BJ (cell line): ENCODE measurements at regions not wholly inside any gene's neighbourhood (a gene's known extent, or its start where the extent isn't known, plus 50 kb on each side); places are given as distances from the start of the nearest gene placed in this dataset.

Experiments
- CTCF ChIA-PET: fragments of 350-600 bp; formaldehyde crosslinking; extraction: SDS; loops from one replicate; lab custom pipeline; 2021; ENCODE audit warnings: antibody characterized with exemption, inconsistent platforms; lab: Yijun Ruan, JAX
- POLR2A ChIA-PET: fragments of 300-600 bp; sonication (Branson Sonifier 250); formaldehyde crosslinking; extraction: SDS; loops from one replicate; lab custom pipeline; 2021; ENCODE audit warnings: antibody characterized with exemption; lab: Charles Lee
- DNase-seq: peaks from one replicate; pipeline ENCODE4 v3.0.0-alpha.2; 2011; ENCODE audit warnings: low read depth
- H3K27me3 ChIP-seq: 2 replicates; pipeline ENCODE4 v1.6.0; 2011; ENCODE audit warnings: low read length; ENCODE audit not compliant: control insufficient read depth, insufficient read depth
- H3K36me3 ChIP-seq: 2 replicates; pipeline ENCODE4 v1.5.1; 2011; ENCODE audit warnings: low read length; ENCODE audit not compliant: control insufficient read depth, insufficient read depth
- H3K4me3 ChIP-seq: 2 replicates; pipeline ENCODE4 v1.5.1; 2011; ENCODE audit warnings: low read depth, mild to moderate bottlenecking, control low read depth, low read length
- CTCF ChIP-seq: IDR thresholded peaks from 2 replicates; pipeline ENCODE4 v1.5.1; 2011; ENCODE audit warnings: low read depth, mild to moderate bottlenecking, control low read depth, inconsistent platforms, low read length, moderate library complexity; ENCODE audit not compliant: insufficient read depth

- CTCF ChIA-PET: no interaction called here
- Histone ChIP-seq H3K36me3 (no peaks in the 10 kb centered on the region), H3K27me3 (no peaks in the 10 kb centered on the region), H3K4me3 (no peak overlapping the region)
- DNase-seq: no peak
- POLR2A ChIA-PET: no interaction called here
- TF ChIP-seq CTCF: no peak
Observed at GRCh38 chr4:31455612-31456011, 735.4 kb downstream of the PCDH7 start.

GRCh38 chr4:31458813-31459212 is 738.6 kb downstream of the PCDH7 start:
- Histone ChIP-seq H3K36me3 (no peaks in the 10 kb centered on the region), H3K27me3 (no peaks in the 10 kb centered on the region), H3K4me3 (no peak overlapping the region)
- CTCF ChIA-PET: no interaction called here
- no peak for DNase-seq
- POLR2A ChIA-PET: no interaction called here
- TF ChIP-seq CTCF: no peak

GRCh38 chr4:31461421-31461820 is 741.3 kb downstream of the PCDH7 start:
- no peak for DNase-seq
- Histone ChIP-seq H3K27me3 (no peaks in the 10 kb centered on the region), H3K36me3 (no peaks in the 10 kb centered on the region), H3K4me3 (no peak overlapping the region)
- ChIA-PET POLR2A (no interaction called here), CTCF (no interaction called here)
- no peak for TF ChIP-seq CTCF

- no peak for TF ChIP-seq CTCF
- Histone ChIP-seq H3K36me3 (no peaks in the 10 kb centered on the region), H3K27me3 (no peaks in the 10 kb centered on the region), H3K4me3 (no peak overlapping the region)
- no peak for DNase-seq
- ChIA-PET CTCF (no interaction called here), POLR2A (no interaction called here)
Observed at GRCh38 chr4:31467781-31468180, 747.6 kb downstream of the PCDH7 start.

- no peaks in the 10 kb centered on the region for H3K27me3 ChIP-seq
- no peaks in the 10 kb centered on the region for H3K36me3 ChIP-seq
- TF ChIP-seq CTCF: no peak
- H3K4me3 ChIP-seq: no peak overlapping the region
- ChIA-PET CTCF (no interaction called here), POLR2A (no interaction called here)
- DNase-seq: no peak
Observed at GRCh38 chr4:31474221-31474620, 754.1 kb downstream of the PCDH7 start.
